ENCODE measurements at regions not wholly inside any gene's neighbourhood (a gene's known extent, or its start where the extent isn't known, plus 50 kb on each side); places are given as distances from the start of the nearest gene placed in this dataset.
"Not testable (repeated sequence)": the region's sequence is repeated elsewhere in the genome, so short reads cannot be mapped to it uniquely, and the experiment has no call there.

DNA sequence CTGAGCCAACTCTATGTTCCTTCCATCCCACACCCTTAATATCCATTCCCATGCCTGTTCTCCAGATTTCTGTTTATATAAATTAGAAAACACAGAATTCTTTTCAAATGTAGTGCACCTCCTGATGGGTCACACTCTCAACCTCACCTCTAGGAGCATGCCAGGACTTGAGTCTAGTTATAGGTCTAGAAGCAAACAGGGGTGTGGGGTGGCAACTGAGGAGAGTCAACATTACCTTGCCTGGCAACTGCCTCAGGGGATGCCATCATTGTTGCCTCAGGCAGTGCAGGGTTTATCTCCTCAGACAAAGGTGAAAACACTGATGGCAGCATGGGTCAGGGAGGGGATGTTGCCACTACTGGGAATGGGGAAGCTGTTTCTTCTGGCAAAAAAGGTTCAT, 181.0 kb upstream of the IPO5 start:
- TF ChIP-seq POLR2AphosphoS5 (IDR thresholded peaks at IDR 0.05; ENCODE audit: low read depth); STAT1 (IDR thresholded peaks at IDR 0.05; ENCODE audit: unreplicated experiment); JUNB (IDR thresholded peaks at IDR 0.05; ENCODE audit: unreplicated experiment); EZH2 (IDR thresholded peaks at IDR 0.05; ENCODE audit: low read depth, unreplicated experiment): not testable (repeated sequence)
- TF ChIP-seq, protein P1, sequence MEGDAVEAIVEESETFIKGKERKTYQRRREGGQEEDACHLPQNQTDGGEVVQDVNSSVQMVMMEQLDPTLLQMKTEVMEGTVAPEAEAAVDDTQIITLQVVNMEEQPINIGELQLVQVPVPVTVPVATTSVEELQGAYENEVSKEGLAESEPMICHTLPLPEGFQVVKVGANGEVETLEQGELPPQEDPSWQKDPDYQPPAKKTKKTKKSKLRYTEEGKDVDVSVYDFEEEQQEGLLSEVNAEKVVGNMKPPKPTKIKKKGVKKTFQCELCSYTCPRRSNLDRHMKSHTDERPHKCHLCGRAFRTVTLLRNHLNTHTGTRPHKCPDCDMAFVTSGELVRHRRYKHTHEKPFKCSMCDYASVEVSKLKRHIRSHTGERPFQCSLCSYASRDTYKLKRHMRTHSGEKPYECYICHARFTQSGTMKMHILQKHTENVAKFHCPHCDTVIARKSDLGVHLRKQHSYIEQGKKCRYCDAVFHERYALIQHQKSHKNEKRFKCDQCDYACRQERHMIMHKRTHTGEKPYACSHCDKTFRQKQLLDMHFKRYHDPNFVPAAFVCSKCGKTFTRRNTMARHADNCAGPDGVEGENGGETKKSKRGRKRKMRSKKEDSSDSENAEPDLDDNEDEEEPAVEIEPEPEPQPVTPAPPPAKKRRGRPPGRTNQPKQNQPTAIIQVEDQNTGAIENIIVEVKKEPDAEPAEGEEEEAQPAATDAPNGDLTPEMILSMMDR (conservative IDR thresholded peaks at IDR 0.05; ENCODE audit: low read depth in 2 of 2), result not testable (repeated sequence)
